ENCODE measurements at regions not wholly inside any gene's neighbourhood (a gene's known extent, or its start where the extent isn't known, plus 50 kb on each side); places are given as distances from the start of the nearest gene placed in this dataset.

DNA sequence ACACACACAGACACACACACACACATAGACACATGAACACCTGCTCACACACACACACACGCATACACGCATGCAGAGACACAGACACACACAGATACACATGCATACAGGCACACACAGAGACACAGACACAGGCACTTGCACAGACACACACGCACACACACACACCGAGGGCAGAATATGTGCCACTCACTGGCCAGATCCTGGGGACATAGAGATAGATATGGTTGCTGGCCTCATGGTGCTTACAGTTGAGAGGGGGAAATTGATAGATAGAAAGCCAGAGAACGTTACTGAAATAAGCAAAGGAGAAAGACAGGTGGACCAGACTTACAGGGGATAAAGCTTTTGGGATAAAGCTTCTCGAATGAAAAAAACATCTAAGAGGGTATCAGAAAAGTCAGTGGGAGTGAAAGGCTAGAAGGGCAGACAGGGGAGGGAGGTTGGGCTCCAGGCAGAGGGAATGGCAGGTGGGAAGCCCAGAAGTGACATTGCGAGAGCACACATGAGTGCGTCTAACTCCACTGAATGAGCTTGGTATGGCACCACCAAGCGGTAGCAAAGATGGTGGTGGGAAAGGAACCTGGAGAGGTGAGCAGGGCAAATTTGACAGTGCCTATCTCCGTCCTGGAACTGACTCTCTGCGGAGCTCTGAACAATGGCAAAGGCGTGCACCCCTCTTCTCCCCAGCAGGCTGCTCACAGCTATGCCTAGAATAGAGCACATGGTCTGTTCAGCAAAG, 390.1 kb upstream of the TRIB2 start:
- TF ChIP-seq, protein P1, sequence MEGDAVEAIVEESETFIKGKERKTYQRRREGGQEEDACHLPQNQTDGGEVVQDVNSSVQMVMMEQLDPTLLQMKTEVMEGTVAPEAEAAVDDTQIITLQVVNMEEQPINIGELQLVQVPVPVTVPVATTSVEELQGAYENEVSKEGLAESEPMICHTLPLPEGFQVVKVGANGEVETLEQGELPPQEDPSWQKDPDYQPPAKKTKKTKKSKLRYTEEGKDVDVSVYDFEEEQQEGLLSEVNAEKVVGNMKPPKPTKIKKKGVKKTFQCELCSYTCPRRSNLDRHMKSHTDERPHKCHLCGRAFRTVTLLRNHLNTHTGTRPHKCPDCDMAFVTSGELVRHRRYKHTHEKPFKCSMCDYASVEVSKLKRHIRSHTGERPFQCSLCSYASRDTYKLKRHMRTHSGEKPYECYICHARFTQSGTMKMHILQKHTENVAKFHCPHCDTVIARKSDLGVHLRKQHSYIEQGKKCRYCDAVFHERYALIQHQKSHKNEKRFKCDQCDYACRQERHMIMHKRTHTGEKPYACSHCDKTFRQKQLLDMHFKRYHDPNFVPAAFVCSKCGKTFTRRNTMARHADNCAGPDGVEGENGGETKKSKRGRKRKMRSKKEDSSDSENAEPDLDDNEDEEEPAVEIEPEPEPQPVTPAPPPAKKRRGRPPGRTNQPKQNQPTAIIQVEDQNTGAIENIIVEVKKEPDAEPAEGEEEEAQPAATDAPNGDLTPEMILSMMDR (IDR thresholded peaks at IDR 0.05) = peak; percentile 12 to 57 (median 42)
- TF ChIP-seq POLR2A (IDR thresholded peaks at IDR 0.05) = no peak
